HepG2 (cell line): ENCODE measurements at regions not wholly inside any gene's neighbourhood (a gene's known extent, or its start where the extent isn't known, plus 50 kb on each side); places are given as distances from the start of the nearest gene placed in this dataset.

ENCODE experiments used
- ATAC-seq: fragments of 200-7000 bp; cut with Tn5 transposase; 3 replicates; pipeline ENCODE4 v1.9.1; 2020; ENCODE audit warnings: mild to moderate bottlenecking, moderate library complexity
- BruUV-seq: library from RNA; stranded (reverse); fragments of 400-500 nt; replicated peaks from 2 replicates; lab custom pipeline; 2021; lab: Mats Ljungman, UMichigan
- CTCF ChIA-PET: fragments of 300-600 bp; formaldehyde crosslinking; extraction: SDS; loops from one replicate; lab custom pipeline; 2021; ENCODE audit warnings: low total read pairs, inconsistent platforms, low intra/inter-chr PET ratio; lab: Yijun Ruan, JAX
- POLR2A ChIA-PET: fragments of 350-600 bp; sonication (Branson Sonifier 250); formaldehyde crosslinking; loops from one replicate; lab custom pipeline; 2020; ENCODE audit warnings: antibody characterized with exemption, inconsistent platforms; lab: Yijun Ruan, JAX
- DNase-seq: peaks from one replicate; pipeline ENCODE4 v3.0.0-alpha.2; 2015; ENCODE audit warnings: low spot score
- FAIRE-seq: peaks from 3 replicates; lab custom pipeline; 2011; peaks lifted over from hg19 to GRCh38; lab: Jason Lieb, UNC
- H2AFZ ChIP-seq: one replicate; pipeline ENCODE4 v1.6.1; 2011; ENCODE audit warnings: low read length, inconsistent platforms
- H3K27ac ChIP-seq: fragments of 300-600 bp; 3 replicates; pipeline ENCODE4 v1.8.0; 2011; ENCODE audit warnings: mixed run types, mild to moderate bottlenecking, mixed read lengths, low read length, inconsistent platforms; ENCODE audit not compliant: insufficient read depth; ENCODE audit errors: extremely low read length
- H3K27me3 ChIP-seq, 2 experiments: fragments of 200-600 bp in 1 of 2; 2 replicates in 1 of 2; 3 replicates in 1 of 2; pipeline versions ENCODE4 v1.6.0 to v1.8.0; 2011; ENCODE audit warnings: low read length in 2 of 2, mild to moderate bottlenecking in 2 of 2, moderate library complexity in 2 of 2, inconsistent platforms in 1 of 2; ENCODE audit not compliant: insufficient read depth in 2 of 2, control insufficient read depth in 1 of 2
- H3K36me3 ChIP-seq, 2 experiments: fragments of 200-600 bp in 1 of 2; replicated peaks in 1 of 2; 2 replicates in 1 of 2; 3 replicates in 1 of 2; pipeline versions ENCODE4 v1.5.1 to v1.8.0; 2011; ENCODE audit warnings: low read length in 2 of 2, inconsistent platforms in 1 of 2; ENCODE audit not compliant: insufficient read depth in 2 of 2, control insufficient read depth in 1 of 2
- H3K4me1 ChIP-seq: 2 replicates; pipeline ENCODE4 v1.5.1; 2012; ENCODE audit warnings: low read length, inconsistent platforms; ENCODE audit not compliant: insufficient read depth
- H3K4me2 ChIP-seq: 2 replicates; pipeline ENCODE4 v1.6.0; 2011; ENCODE audit warnings: low read depth, low read length, inconsistent platforms
- H3K4me3 ChIP-seq, 3 experiments: fragments of 200-600 bp in 1 of 3; sonication (generic), shearing (Covaris generic) in 1 of 3; replicated peaks in 1 of 3; 2 replicates each; pipeline ENCODE4 v1.5.1; 2011 to 2016; ENCODE audit warnings: low read length in 3 of 3, inconsistent platforms in 2 of 3, low read depth in 2 of 3, mild to moderate bottlenecking in 2 of 3, control low read depth in 1 of 3, mixed read lengths in 1 of 3; ENCODE audit not compliant: insufficient read depth in 1 of 3
- H3K79me2 ChIP-seq: one replicate; pipeline ENCODE4 v1.6.1; 2011; ENCODE audit warnings: low read length, inconsistent platforms; ENCODE audit not compliant: insufficient read depth
- H3K9ac ChIP-seq: 2 replicates; pipeline ENCODE4 v1.6.0; 2011; ENCODE audit warnings: mild to moderate bottlenecking, low read depth, low read length, inconsistent platforms; ENCODE audit not compliant: insufficient read depth
- H3K9me3 ChIP-seq: 2 replicates; pipeline ENCODE4 v1.5.1; 2012; ENCODE audit warnings: mild to moderate bottlenecking, low read length
- H4K20me1 ChIP-seq: 2 replicates; pipeline ENCODE4 v1.6.0; 2011; ENCODE audit warnings: inconsistent platforms, mild to moderate bottlenecking, low read length, moderate library complexity; ENCODE audit not compliant: insufficient read depth
- ATF7 ChIP-seq, 2 experiments: fragments of 450-650 bp in 1 of 2; sonication (generic) in 1 of 2; formaldehyde crosslinking in 1 of 2; IDR thresholded peaks; 2 replicates each; pipeline versions ENCODE4 v1.4.0 to v1.6.1; 2016 to 2020; ENCODE audit warnings: antibody characterized with exemption in 1 of 2, mild to moderate bottlenecking in 1 of 2, missing genetic modification reagents in 1 of 2
- NFKBIZ ChIP-seq: IDR thresholded peaks from 2 replicates; pipeline ENCODE4 v1.6.1; 2018; ENCODE audit warnings: missing genetic modification reagents, missing compliant biosample characterization
- ZFP36L2 ChIP-seq: sonication (generic); formaldehyde crosslinking; IDR thresholded peaks from 2 replicates; pipeline ENCODE4 v1.4.0; 2020; ENCODE audit warnings: missing genetic modification reagents
- ZNF720 ChIP-seq: sonication (generic); formaldehyde crosslinking; IDR thresholded peaks from 2 replicates; pipeline ENCODE4 v1.4.0; 2020; ENCODE audit warnings: missing genetic modification reagents
- WGBS: methylation state at CpG from one replicate; pipeline ENCODE4 v1.1.6; 2017; ENCODE audit warnings: low lambda C conversion rate; 5-methylcytosine and 5-hydroxymethylcytosine counted together
- in situ Hi-C: cut with HindIII; loops from 2 replicates; pipeline ENCODE4 v1.10.0; 2017; ENCODE audit warnings: low pct_unique_long_range_greater_than_20kb; ENCODE audit not compliant: extremely low pct_ligation_motif_present
- intact Hi-C: fragments of 100-400 bp; cut with micrococcal nuclease; formaldehyde crosslinking; loops from one replicate; pipeline ENCODE4 v1.10.0; 2022; ENCODE audit not compliant: unreplicated experiment
- TF ChIP-seq, protein P1 (sequence below): sonication (generic); formaldehyde crosslinking; IDR thresholded peaks from 2 replicates; pipeline ENCODE4 v1.8.1; 2022; ENCODE audit warnings: mild to moderate bottlenecking, missing genetic modification reagents
- TF ChIP-seq, protein P2 (sequence below): sonication (generic); formaldehyde crosslinking; IDR thresholded peaks from 2 replicates; pipeline ENCODE4 v1.8.0; 2022; ENCODE audit warnings: mild to moderate bottlenecking, missing genetic modification reagents, moderate library complexity
- TF ChIP-seq, protein P3 (sequence below): sonication (generic); formaldehyde crosslinking; IDR thresholded peaks from 2 replicates; pipeline ENCODE4 v1.9.0; 2021; ENCODE audit warnings: missing genetic modification reagents, mild to moderate bottlenecking, borderline replicate concordance

DNA sequence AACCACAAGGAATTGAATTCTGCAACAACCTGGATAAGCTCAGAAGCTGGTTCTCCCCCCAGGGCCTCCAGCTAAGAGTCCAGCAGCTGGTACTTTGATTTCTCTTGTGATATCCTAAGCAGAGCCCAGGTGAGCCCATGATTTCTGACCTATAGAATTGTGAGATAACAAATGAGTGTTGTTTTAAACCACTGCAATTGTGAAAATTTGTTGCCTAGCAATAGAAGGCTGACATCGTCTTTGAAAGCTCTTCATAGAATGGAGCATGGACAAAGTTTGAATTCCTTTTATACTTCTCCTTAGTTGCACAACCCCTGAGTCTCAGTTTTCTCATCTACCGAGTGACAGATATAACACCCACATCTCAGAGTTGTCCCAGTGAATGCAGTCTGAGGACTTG is 129.9 kb downstream of the TEX36 start:
- Histone ChIP-seq H4K20me1 (no peaks in the 10 kb centered on the region), H3K79me2 (no peaks in the 10 kb centered on the region), H3K4me1 (no peaks in the 10 kb centered on the region), H3K9me3 (no peaks in the 10 kb centered on the region), H2AFZ (no peak overlapping the region), H3K36me3 (no peaks in the 10 kb centered on the region), H3K27me3 (peaks cover 2 to 30% of the 10 kb centered on the region in 2 experiments; a peak in 3 of 5 replicates), H3K27ac (no peak overlapping the region), H3K9ac (no peak overlapping the region), H3K4me2 (no peak overlapping the region), H3K4me3 (no peak overlapping the region)
- FAIRE-seq, result no peak
- DNase-seq, result no peak
- BruUV-seq, result no TSS peak
- WGBS, result 3% methylated on average over 2 of the region's 2 CpGs
- intact Hi-C loops (no loop called here), in situ Hi-C loops (no loop called here)
- TF ChIP-seq, protein P1, sequence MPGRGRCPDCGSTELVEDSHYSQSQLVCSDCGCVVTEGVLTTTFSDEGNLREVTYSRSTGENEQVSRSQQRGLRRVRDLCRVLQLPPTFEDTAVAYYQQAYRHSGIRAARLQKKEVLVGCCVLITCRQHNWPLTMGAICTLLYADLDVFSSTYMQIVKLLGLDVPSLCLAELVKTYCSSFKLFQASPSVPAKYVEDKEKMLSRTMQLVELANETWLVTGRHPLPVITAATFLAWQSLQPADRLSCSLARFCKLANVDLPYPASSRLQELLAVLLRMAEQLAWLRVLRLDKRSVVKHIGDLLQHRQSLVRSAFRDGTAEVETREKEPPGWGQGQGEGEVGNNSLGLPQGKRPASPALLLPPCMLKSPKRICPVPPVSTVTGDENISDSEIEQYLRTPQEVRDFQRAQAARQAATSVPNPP (CRISPR knock-in tag), result no peak
- TF ChIP-seq ZNF720 (CRISPR knock-in tag), result no peak
- TF ChIP-seq, protein P2, sequence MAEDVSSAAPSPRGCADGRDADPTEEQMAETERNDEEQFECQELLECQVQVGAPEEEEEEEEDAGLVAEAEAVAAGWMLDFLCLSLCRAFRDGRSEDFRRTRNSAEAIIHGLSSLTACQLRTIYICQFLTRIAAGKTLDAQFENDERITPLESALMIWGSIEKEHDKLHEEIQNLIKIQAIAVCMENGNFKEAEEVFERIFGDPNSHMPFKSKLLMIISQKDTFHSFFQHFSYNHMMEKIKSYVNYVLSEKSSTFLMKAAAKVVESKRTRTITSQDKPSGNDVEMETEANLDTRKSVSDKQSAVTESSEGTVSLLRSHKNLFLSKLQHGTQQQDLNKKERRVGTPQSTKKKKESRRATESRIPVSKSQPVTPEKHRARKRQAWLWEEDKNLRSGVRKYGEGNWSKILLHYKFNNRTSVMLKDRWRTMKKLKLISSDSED (CRISPR knock-in tag), result no peak
- TF ChIP-seq, protein P3, sequence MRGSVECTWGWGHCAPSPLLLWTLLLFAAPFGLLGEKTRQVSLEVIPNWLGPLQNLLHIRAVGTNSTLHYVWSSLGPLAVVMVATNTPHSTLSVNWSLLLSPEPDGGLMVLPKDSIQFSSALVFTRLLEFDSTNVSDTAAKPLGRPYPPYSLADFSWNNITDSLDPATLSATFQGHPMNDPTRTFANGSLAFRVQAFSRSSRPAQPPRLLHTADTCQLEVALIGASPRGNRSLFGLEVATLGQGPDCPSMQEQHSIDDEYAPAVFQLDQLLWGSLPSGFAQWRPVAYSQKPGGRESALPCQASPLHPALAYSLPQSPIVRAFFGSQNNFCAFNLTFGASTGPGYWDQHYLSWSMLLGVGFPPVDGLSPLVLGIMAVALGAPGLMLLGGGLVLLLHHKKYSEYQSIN (CRISPR knock-in tag), result no peak
- TF ChIP-seq ZFP36L2 (CRISPR knock-in tag), result no peak
- no peak for TF ChIP-seq ATF7 (IDR thresholded peaks at IDR 0.05)
- no peak for TF ChIP-seq ATF7 (CRISPR knock-in tag; IDR thresholded peaks at IDR 0.05)
- TF ChIP-seq NFKBIZ (CRISPR knock-in tag), result no peak
- ChIA-PET POLR2A (no interaction called here), CTCF (no interaction called here)
- no peak for ATAC-seq
